Sigmoid colon (tissue), 4 donors: ENCODE measurements at regions not wholly inside any gene's neighbourhood (a gene's known extent, or its start where the extent isn't known, plus 50 kb on each side); places are given as distances from the start of the nearest gene placed in this dataset.

Experiments
- CTCF ChIP-seq, 4 experiments: fragments of 450-650 bp in 3 of 4; fragments of 200-600 bp in 1 of 4; IDR thresholded peaks; one replicate each; pipeline ENCODE4 v1.5.1; 2016 to 2019; ENCODE audit warnings: antibody characterized with exemption in 4 of 4, mild to moderate bottlenecking in 3 of 4, moderate library complexity in 2 of 4
- POLR2A ChIP-seq, 2 donors: fragments of 450-650 bp; IDR thresholded peaks; one replicate each; pipeline ENCODE4 v1.6.1; 2016; ENCODE audit warnings: antibody characterized with exemption in 2 of 2, mild to moderate bottlenecking in 2 of 2, moderate library complexity in 2 of 2
- POLR2AphosphoS5 ChIP-seq, 4 donors: sonication (generic); formaldehyde crosslinking; IDR thresholded peaks; one replicate each; pipeline ENCODE4 v1.6.1; 2017; ENCODE audit warnings: antibody characterized with exemption in 4 of 4

GRCh38 chr11:112761911-112762706 is 199.1 kb upstream of the NCAM1 start:
- TF ChIP-seq CTCF (IDR thresholded peaks at IDR 0.05) = no peak
- TF ChIP-seq POLR2A (IDR thresholded peaks at IDR 0.05) = no peak
- TF ChIP-seq POLR2AphosphoS5 (IDR thresholded peaks at IDR 0.05) = no peak
